GM23338 (cell line): ENCODE measurements at regions not wholly inside any gene's neighbourhood (a gene's known extent, or its start where the extent isn't known, plus 50 kb on each side); places are given as distances from the start of the nearest gene placed in this dataset.

Source experiments
- ATAC-seq: fragments of 200-7000 bp; cut with Tn5 transposase; 3 replicates; pipeline ENCODE4 v1.9.1; 2020
- DNase-seq: peaks from one replicate; pipeline ENCODE4 v3.0.0-alpha.2; 2015; ENCODE audit warnings: low spot score
- H2AFZ ChIP-seq: fragments of 200-600 bp; sonication (generic); 2 replicates; pipeline ENCODE4 v1.8.0; 2016; ENCODE audit warnings: antibody characterized with exemption, mild to moderate bottlenecking, moderate library complexity
- H3F3A ChIP-seq: fragments of 200-600 bp; sonication (generic); replicated peaks from 2 replicates; pipeline ENCODE4 v1.8.0; 2017; ENCODE audit warnings: antibody characterized with exemption, mixed run types, low read depth
- H3K27ac ChIP-seq: fragments of 200-600 bp; sonication (generic); 2 replicates; pipeline ENCODE4 v1.6.1; 2016; ENCODE audit warnings: low read depth
- H3K27me3 ChIP-seq: fragments of 200-600 bp; sonication (generic); 2 replicates; pipeline ENCODE4 v1.8.0; 2016; ENCODE audit warnings: mild to moderate bottlenecking, mixed run types, moderate library complexity; ENCODE audit not compliant: insufficient read depth
- H3K36me3 ChIP-seq: fragments of 200-600 bp; sonication (generic); 2 replicates; pipeline ENCODE4 v1.8.0; 2016; ENCODE audit warnings: mild to moderate bottlenecking; ENCODE audit not compliant: insufficient read depth
- H3K4me1 ChIP-seq: fragments of 200-600 bp; sonication (generic); 2 replicates; pipeline ENCODE4 v1.8.0; 2016; ENCODE audit warnings: mild to moderate bottlenecking, moderate library complexity; ENCODE audit not compliant: insufficient read depth
- H3K4me2 ChIP-seq: fragments of 200-600 bp; sonication (generic); 2 replicates; pipeline ENCODE4 v1.7.1; 2017; ENCODE audit warnings: mixed run types
- H3K4me3 ChIP-seq: fragments of 200-600 bp; sonication (generic); 2 replicates; pipeline ENCODE4 v1.6.1; 2016; ENCODE audit warnings: mixed run types
- H3K79me2 ChIP-seq: fragments of 200-600 bp; sonication (generic); replicated peaks from 2 replicates; pipeline ENCODE4 v1.8.0; 2017; ENCODE audit warnings: mild to moderate bottlenecking; ENCODE audit not compliant: insufficient read depth
- H3K9me2 ChIP-seq: fragments of 200-600 bp; sonication (generic); 2 replicates; pipeline ENCODE4 v1.8.0; 2017; ENCODE audit not compliant: insufficient read depth
- H4K20me1 ChIP-seq: fragments of 200-600 bp; sonication (generic); replicated peaks from 2 replicates; pipeline ENCODE4 v1.8.0; 2017; ENCODE audit warnings: mild to moderate bottlenecking; ENCODE audit not compliant: insufficient read depth
- H3K27ac Mint-ChIP-seq: 2 replicates; pipeline ENCODE4 v1.8.0; 2020; ENCODE audit warnings: inconsistent platforms, mild to moderate bottlenecking, moderate library complexity, mixed read lengths
- H3K27me3 Mint-ChIP-seq: 3 replicates; pipeline ENCODE4 v1.8.0; 2022; ENCODE audit warnings: low read depth, mild to moderate bottlenecking, moderate library complexity, mixed read lengths, inconsistent platforms; ENCODE audit not compliant: insufficient read depth, poor library complexity
- H3K36me3 Mint-ChIP-seq: 3 replicates; pipeline ENCODE4 v1.8.0; 2021; ENCODE audit warnings: low read depth, mild to moderate bottlenecking, inconsistent platforms, moderate library complexity, mixed read lengths
- H3K4me1 Mint-ChIP-seq: 3 replicates; pipeline ENCODE4 v1.8.0; 2020; ENCODE audit warnings: mild to moderate bottlenecking, inconsistent platforms, mixed read lengths
- H3K4me3 Mint-ChIP-seq: 3 replicates; pipeline ENCODE4 v1.8.0; 2021; ENCODE audit warnings: moderate library complexity, mild to moderate bottlenecking, inconsistent platforms, mixed read lengths
- H3K9me3 Mint-ChIP-seq: 3 replicates; pipeline ENCODE4 v1.8.0; 2020; ENCODE audit warnings: moderate library complexity, mild to moderate bottlenecking, inconsistent platforms, mixed read lengths
- CREB1 ChIP-seq: fragments of 250-450 bp; sonication (Bioruptor Pico); IDR thresholded peaks from 2 replicates; pipeline ENCODE4 v1.5.0; 2020; ENCODE audit warnings: low read depth, mild to moderate bottlenecking, moderate library complexity
- CTCF ChIP-seq, 2 experiments: fragments of 200-600 bp in 1 of 2; sonication (generic) in 1 of 2; conservative IDR thresholded peaks; 2 replicates each; pipeline versions ENCODE4 v1.5.1 to v1.6.1; 2016 to 2017; ENCODE audit warnings: antibody characterized with exemption in 2 of 2, low read depth in 2 of 2, mild to moderate bottlenecking in 2 of 2, moderate library complexity in 1 of 2
- ETS1 ChIP-seq: IDR thresholded peaks from 2 replicates; pipeline ENCODE4 v1.6.1; 2016; ENCODE audit warnings: antibody characterized with exemption
- EZH2phosphoT487 ChIP-seq: fragments of 200-600 bp; sonication (generic); IDR thresholded peaks from one replicate; pipeline ENCODE4 v1.8.1; 2018; ENCODE audit warnings: antibody characterized with exemption; ENCODE audit not compliant: unreplicated experiment
- JUNB ChIP-seq: IDR thresholded peaks from one replicate; pipeline ENCODE4 v1.6.1; 2016; ENCODE audit warnings: antibody characterized with exemption; ENCODE audit not compliant: unreplicated experiment
- NANOG ChIP-seq: IDR thresholded peaks from 2 replicates; pipeline ENCODE4 v1.6.1; 2016; ENCODE audit warnings: antibody characterized with exemption, borderline replicate concordance
- POLR2AphosphoS5 ChIP-seq: IDR thresholded peaks from 2 replicates; pipeline ENCODE4 v1.6.1; 2016; ENCODE audit warnings: antibody characterized with exemption, low read depth
- REST ChIP-seq: IDR thresholded peaks from one replicate; pipeline ENCODE4 v1.6.1; 2018; ENCODE audit warnings: antibody characterized with exemption; ENCODE audit not compliant: unreplicated experiment
- STAT1 ChIP-seq: IDR thresholded peaks from one replicate; pipeline ENCODE4 v1.6.1; 2016; ENCODE audit warnings: antibody characterized with exemption; ENCODE audit not compliant: unreplicated experiment
- ZNF114 ChIP-seq: fragments of 250-450 bp; sonication (Bioruptor Pico); IDR thresholded peaks from 2 replicates; pipeline ENCODE4 v1.5.0; 2020; ENCODE audit warnings: mild to moderate bottlenecking, moderate library complexity
- ZNF331 ChIP-seq: fragments of 250-450 bp; sonication (Bioruptor Pico); IDR thresholded peaks from 2 replicates; pipeline ENCODE4 v1.5.0; 2020; ENCODE audit warnings: low read depth, mild to moderate bottlenecking, moderate library complexity

- Mint-ChIP-seq H3K36me3 (no peaks in the 10 kb centered on the region), H3K4me1 (peaks cover 6% of the 10 kb centered on the region; the same call in 2 of the 3 replicates), H3K27ac (no peak overlapping the region), H3K9me3 (no peaks in the 10 kb centered on the region), H3K4me3 (no peak overlapping the region), H3K27me3 (peaks cover 2% of the 10 kb centered on the region)
- Histone ChIP-seq H3K4me1 (no peaks in the 10 kb centered on the region), H3K4me3 (no peak overlapping the region), H3K27ac (no peak overlapping the region), H3K4me2 (no peak overlapping the region), H3K36me3 (no peaks in the 10 kb centered on the region), H3K9me2 (peaks cover 9% of the 10 kb centered on the region), H4K20me1 (no peaks in the 10 kb centered on the region), H3K79me2 (no peaks in the 10 kb centered on the region), H3F3A (no peaks in the 10 kb centered on the region), H3K27me3 (no peaks in the 10 kb centered on the region), H2AFZ (peak overlapping the region; percentile 38; the same call in 1 of the 2 replicates)
- ATAC-seq = no peak
- TF ChIP-seq CREB1 (no peak), NANOG (no peak), JUNB (no peak), EZH2phosphoT487 (no peak), POLR2AphosphoS5 (no peak), ZNF331 (CRISPR knock-in tag) (no peak), ETS1 (no peak), REST (no peak), CTCF (conservative IDR thresholded peaks at IDR 0.05; ENCODE audit: low read depth in 2 of 2) (no peak), ZNF114 (no peak), STAT1 (no peak)
- DNase-seq = no peak
Measured at GRCh38 chr6:134817448-134817847, 132.5 kb downstream of the ALDH8A1 start.
